NB4 (cell line): ENCODE measurements at regions not wholly inside any gene's neighbourhood (a gene's known extent, or its start where the extent isn't known, plus 50 kb on each side); places are given as distances from the start of the nearest gene placed in this dataset.
"Not testable (repeated sequence)": the region's sequence is repeated elsewhere in the genome, so short reads cannot be mapped to it uniquely, and the experiment has no call there.

Experiments
- DNase-seq: peaks from one replicate; pipeline ENCODE4 v3.0.0; 2010; ENCODE audit warnings: low read depth
- H3K4me3 ChIP-seq: one replicate; pipeline ENCODE4 v1.5.1; 2011; ENCODE audit warnings: mild to moderate bottlenecking, low read depth, low read length, moderate library complexity

DNA sequence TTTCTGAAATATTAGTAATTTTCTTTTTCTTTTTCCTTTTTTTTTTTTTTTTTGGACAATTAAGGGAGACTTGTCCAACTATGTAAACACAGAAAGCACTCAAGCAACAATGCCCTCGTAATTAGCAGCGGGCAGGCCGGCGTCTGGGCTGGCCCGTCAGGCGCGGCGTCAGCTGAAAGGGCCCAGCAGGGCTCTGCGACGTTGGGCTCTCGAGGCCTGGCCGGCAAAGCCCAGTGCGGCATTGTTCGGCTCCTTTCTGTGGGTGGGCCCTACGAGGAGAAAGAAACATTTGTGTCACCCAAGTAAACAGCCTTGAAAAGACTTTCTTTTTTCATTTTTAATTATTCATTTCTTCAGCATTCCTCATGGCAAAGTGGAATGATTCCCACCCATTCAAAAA is 359.2 kb downstream of the TEX29 start:
- not testable (repeated sequence) for DNase-seq

DNA sequence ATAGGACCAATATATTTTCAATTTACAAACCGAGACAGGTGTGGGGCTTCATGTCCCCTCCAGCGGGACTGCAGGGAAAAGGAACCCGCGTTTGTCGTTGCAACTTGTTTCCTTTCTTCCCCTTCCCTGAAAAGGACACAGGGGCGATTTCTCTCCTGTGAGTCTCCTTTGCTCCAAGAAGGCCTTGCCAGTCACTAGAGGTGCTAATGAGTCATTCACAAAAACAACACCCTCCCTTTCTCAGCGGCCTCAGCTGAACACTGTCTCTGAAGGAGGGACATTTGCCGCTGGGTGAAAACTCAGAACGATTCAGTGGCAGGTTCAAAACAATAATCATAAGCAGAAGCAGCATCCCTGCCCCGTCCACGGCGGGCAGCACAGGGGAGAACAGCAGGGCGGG is 359.7 kb downstream of the TEX29 start:
- not testable (repeated sequence) for DNase-seq, H3K4me3 ChIP-seq

More for the DNA sequence above, 359.2 kb downstream of the TEX29 start:
- H3K4me3 ChIP-seq: not testable (repeated sequence)

DNA sequence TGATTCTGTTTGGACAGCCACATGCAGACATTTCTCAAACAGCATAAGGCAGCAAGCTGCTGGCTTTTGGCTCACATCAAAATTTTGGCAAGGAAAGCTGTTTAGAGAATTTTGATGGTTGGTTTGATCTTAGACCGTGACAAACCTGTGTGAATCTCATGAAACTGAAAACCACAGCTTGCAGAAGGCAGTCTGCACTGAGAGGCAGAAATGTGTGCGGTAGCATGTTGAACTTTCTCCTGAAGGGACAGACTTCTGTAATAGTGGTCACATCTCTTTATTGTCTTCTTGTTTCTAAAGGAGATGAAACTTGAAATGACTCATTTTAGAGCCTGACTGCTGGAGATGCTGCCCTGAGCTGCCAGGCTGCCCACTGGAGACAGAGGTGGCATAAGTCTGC is 371.6 kb downstream of the TEX29 start:
- DNase-seq, H3K4me3 ChIP-seq: not testable (repeated sequence)

DNA sequence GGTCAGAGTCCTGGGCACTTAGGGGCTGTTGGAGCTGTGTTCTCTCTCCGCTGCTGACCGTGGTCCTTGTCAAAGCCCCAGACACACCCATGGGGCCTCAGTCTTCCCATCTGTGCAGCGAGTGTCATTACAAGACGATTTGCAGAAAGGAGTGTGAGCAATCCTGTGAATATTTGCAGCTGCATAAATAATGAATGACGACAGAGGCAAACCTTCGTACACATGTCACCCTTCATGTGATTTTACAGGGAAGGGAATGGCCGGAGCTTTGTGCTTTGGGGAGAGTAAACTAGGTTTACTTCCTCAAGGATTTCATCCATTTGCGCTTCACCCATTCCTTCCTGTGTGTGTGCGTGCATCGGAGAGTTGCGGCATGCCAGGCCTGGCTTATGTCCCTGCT is 370.8 kb upstream of the SOX1 start:
- H3K4me3 ChIP-seq, DNase-seq: not testable (repeated sequence)

DNA sequence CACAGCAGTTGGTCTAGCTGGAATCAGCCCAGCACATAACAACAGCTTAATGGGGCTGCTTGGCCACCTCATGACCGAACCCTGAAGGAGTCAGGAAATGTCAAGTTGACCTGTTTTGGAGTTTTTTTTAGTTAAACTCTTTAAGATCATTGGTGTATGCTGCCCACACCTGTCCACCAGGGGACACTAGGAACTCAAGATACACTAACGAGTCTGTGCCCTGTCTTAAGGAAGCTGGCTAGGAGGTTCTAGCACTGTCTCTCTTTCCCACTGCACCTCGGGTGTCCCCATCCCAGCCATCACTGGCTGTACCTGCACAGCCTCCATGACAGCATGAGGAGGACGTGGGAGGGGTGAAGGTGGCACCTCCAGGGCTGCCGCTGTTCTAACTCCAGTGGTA is 364.9 kb upstream of the SOX1 start:
- H3K4me3 ChIP-seq, DNase-seq: not testable (repeated sequence)
